ENCODE measurements at regions not wholly inside any gene's neighbourhood (a gene's known extent, or its start where the extent isn't known, plus 50 kb on each side); places are given as distances from the start of the nearest gene placed in this dataset.
"Not testable (repeated sequence)": the region's sequence is repeated elsewhere in the genome, so short reads cannot be mapped to it uniquely, and the experiment has no call there.

- no peaks in the 10 kb centered on the region for H3K4me1 Mint-ChIP-seq
- no peak overlapping the region for H3K27ac Mint-ChIP-seq (ENCODE audit: low read depth)
- ATAC-seq (replicated peaks; ENCODE audit: extremely low read depth, poor library complexity, severe bottlenecking) (no peak), DNase-seq (ENCODE audit: low spot score in 2 of 2) (no peak)
- H3K9me3 Mint-ChIP-seq = no peaks in the 10 kb centered on the region
- no peaks in the 10 kb centered on the region for H3K36me3 Mint-ChIP-seq (ENCODE audit: insufficient read depth)
- no peak overlapping the region for H3K4me3 Mint-ChIP-seq
- peaks cover 23% of the 10 kb centered on the region for H3K27me3 Mint-ChIP-seq
Measured at GRCh38 chr17:72462814-72463213, 342.0 kb downstream of the SOX9 start.

- DNase-seq (ENCODE audit: low spot score in 2 of 2) (no peak), ATAC-seq (replicated peaks; ENCODE audit: extremely low read depth, poor library complexity, severe bottlenecking) (no peak)
- Mint-ChIP-seq H3K4me1 (no peaks in the 10 kb centered on the region), H3K36me3 (ENCODE audit: insufficient read depth) (no peaks in the 10 kb centered on the region), H3K9me3 (no peaks in the 10 kb centered on the region), H3K27me3 (peaks cover 23% of the 10 kb centered on the region), H3K4me3 (no peak overlapping the region), H3K27ac (ENCODE audit: low read depth) (no peak overlapping the region)
Measured at GRCh38 chr17:72463287-72464102, 342.7 kb downstream of the SOX9 start.

- not testable (repeated sequence) for H3K27ac Mint-ChIP-seq (ENCODE audit: low read depth); ATAC-seq (replicated peaks; ENCODE audit: extremely low read depth, poor library complexity, severe bottlenecking); H3K36me3 Mint-ChIP-seq (ENCODE audit: insufficient read depth); H3K9me3 Mint-ChIP-seq; H3K4me3 Mint-ChIP-seq; DNase-seq (ENCODE audit: low spot score in 2 of 2); H3K4me1 Mint-ChIP-seq
- peaks cover 23% of the 10 kb centered on the region for H3K27me3 Mint-ChIP-seq
Measured at GRCh38 chr17:72464221-72464620, 343.4 kb downstream of the SOX9 start.

- Mint-ChIP-seq H3K9me3 (no peaks in the 10 kb centered on the region), H3K27ac (ENCODE audit: low read depth) (no peak overlapping the region), H3K4me1 (no peaks in the 10 kb centered on the region), H3K36me3 (ENCODE audit: insufficient read depth) (no peaks in the 10 kb centered on the region), H3K27me3 (peaks cover 23% of the 10 kb centered on the region), H3K4me3 (no peak overlapping the region)
- DNase-seq (ENCODE audit: low spot score in 2 of 2) (no peak), ATAC-seq (replicated peaks; ENCODE audit: extremely low read depth, poor library complexity, severe bottlenecking) (no peak)
Measured at GRCh38 chr17:72465191-72466024, 344.6 kb downstream of the SOX9 start.

- Mint-ChIP-seq H3K36me3 (ENCODE audit: insufficient read depth) (no peaks in the 10 kb centered on the region), H3K27ac (ENCODE audit: low read depth) (no peak overlapping the region), H3K4me1 (no peaks in the 10 kb centered on the region), H3K4me3 (no peak overlapping the region), H3K27me3 (peaks cover 23% of the 10 kb centered on the region), H3K9me3 (no peaks in the 10 kb centered on the region)
- no peak for DNase-seq (ENCODE audit: low spot score in 2 of 2)
- no peak for ATAC-seq (replicated peaks; ENCODE audit: extremely low read depth, poor library complexity, severe bottlenecking)
Measured at GRCh38 chr17:72466199-72466598, 345.4 kb downstream of the SOX9 start.

- ATAC-seq (replicated peaks; ENCODE audit: extremely low read depth, poor library complexity, severe bottlenecking) = no peak
- H3K36me3 Mint-ChIP-seq (ENCODE audit: insufficient read depth) = no peaks in the 10 kb centered on the region
- H3K9me3 Mint-ChIP-seq = no peaks in the 10 kb centered on the region
- H3K27ac Mint-ChIP-seq (ENCODE audit: low read depth) = no peak overlapping the region
- H3K4me3 Mint-ChIP-seq = no peak overlapping the region
- peaks cover 20% of the 10 kb centered on the region for H3K27me3 Mint-ChIP-seq
- DNase-seq (ENCODE audit: low spot score in 2 of 2) = no peak
- H3K4me1 Mint-ChIP-seq = no peaks in the 10 kb centered on the region
Measured at GRCh38 chr17:72466606-72467005, 345.8 kb downstream of the SOX9 start.

- Mint-ChIP-seq H3K27me3 (peaks cover 9% of the 10 kb centered on the region), H3K9me3 (no peaks in the 10 kb centered on the region), H3K4me1 (no peaks in the 10 kb centered on the region), H3K4me3 (no peak overlapping the region), H3K27ac (ENCODE audit: low read depth) (no peak overlapping the region), H3K36me3 (ENCODE audit: insufficient read depth) (no peaks in the 10 kb centered on the region)
- ATAC-seq (replicated peaks; ENCODE audit: extremely low read depth, poor library complexity, severe bottlenecking) = no peak
- no peak for DNase-seq (ENCODE audit: low spot score in 2 of 2)
Measured at GRCh38 chr17:72467841-72468653, 347.2 kb downstream of the SOX9 start.

- DNase-seq (ENCODE audit: low spot score in 2 of 2) (no peak), ATAC-seq (replicated peaks; ENCODE audit: extremely low read depth, poor library complexity, severe bottlenecking) (no peak)
- Mint-ChIP-seq H3K4me1 (no peaks in the 10 kb centered on the region), H3K4me3 (no peak overlapping the region), H3K27me3 (peaks cover 9% of the 10 kb centered on the region), H3K27ac (ENCODE audit: low read depth) (no peak overlapping the region), H3K9me3 (no peaks in the 10 kb centered on the region), H3K36me3 (ENCODE audit: insufficient read depth) (no peaks in the 10 kb centered on the region)
Measured at GRCh38 chr17:72468841-72469240, 348.0 kb downstream of the SOX9 start.

GRCh38 chr17:72470121-72470705, 349.4 kb downstream of the SOX9 start:
- no peak for ATAC-seq (replicated peaks; ENCODE audit: extremely low read depth, poor library complexity, severe bottlenecking)
- H3K4me3 Mint-ChIP-seq = no peak overlapping the region

GRCh38 chr17:72470734-72471133, 349.9 kb downstream of the SOX9 start:
- no peaks in the 10 kb centered on the region for H3K9me3 Mint-ChIP-seq
- no peaks in the 10 kb centered on the region for H3K36me3 Mint-ChIP-seq (ENCODE audit: insufficient read depth)
- DNase-seq (ENCODE audit: low spot score in 2 of 2) = no peak
- no peak overlapping the region for H3K4me3 Mint-ChIP-seq
- no peak for ATAC-seq (replicated peaks; ENCODE audit: extremely low read depth, poor library complexity, severe bottlenecking)
- no peaks in the 10 kb centered on the region for H3K27me3 Mint-ChIP-seq
- no peaks in the 10 kb centered on the region for H3K4me1 Mint-ChIP-seq
- no peak overlapping the region for H3K27ac Mint-ChIP-seq (ENCODE audit: low read depth)

More at GRCh38 chr17:72470121-72470705, 349.4 kb downstream of the SOX9 start:
- Mint-ChIP-seq H3K9me3 (no peaks in the 10 kb centered on the region), H3K27me3 (peaks cover 2% of the 10 kb centered on the region), H3K36me3 (ENCODE audit: insufficient read depth) (no peaks in the 10 kb centered on the region), H3K4me1 (no peaks in the 10 kb centered on the region), H3K27ac (ENCODE audit: low read depth) (no peak overlapping the region)
- DNase-seq (ENCODE audit: low spot score in 2 of 2) = no peak

GRCh38 chr17:72471296-72471695, 350.5 kb downstream of the SOX9 start:
- Mint-ChIP-seq H3K27ac (ENCODE audit: low read depth) (no peak overlapping the region), H3K4me1 (no peaks in the 10 kb centered on the region), H3K9me3 (no peaks in the 10 kb centered on the region), H3K27me3 (peaks cover 4% of the 10 kb centered on the region), H3K4me3 (no peak overlapping the region), H3K36me3 (ENCODE audit: insufficient read depth) (no peaks in the 10 kb centered on the region)
- no peak for ATAC-seq (replicated peaks; ENCODE audit: extremely low read depth, poor library complexity, severe bottlenecking)
- no peak for DNase-seq (ENCODE audit: low spot score in 2 of 2)

- Mint-ChIP-seq H3K27ac (ENCODE audit: low read depth) (no peak overlapping the region), H3K4me3 (no peak overlapping the region), H3K9me3 (no peaks in the 10 kb centered on the region), H3K27me3 (peaks cover 12% of the 10 kb centered on the region), H3K36me3 (ENCODE audit: insufficient read depth) (no peaks in the 10 kb centered on the region), H3K4me1 (no peaks in the 10 kb centered on the region)
- ATAC-seq (replicated peaks; ENCODE audit: extremely low read depth, poor library complexity, severe bottlenecking) = no peak
- no peak for DNase-seq (ENCODE audit: low spot score in 2 of 2)
Measured at GRCh38 chr17:72472106-72472505, 351.3 kb downstream of the SOX9 start.

All from central memory CD8-positive, alpha-beta T cell (primary cell).